ENCODE measurements at regions not wholly inside any gene's neighbourhood (a gene's known extent, or its start where the extent isn't known, plus 50 kb on each side); places are given as distances from the start of the nearest gene placed in this dataset.

- DNase-seq, result peak; percentile 69 to 92 (median 86)
- H3K36me3 ChIP-seq (replicated peaks in 1 of 2; ENCODE audit: control insufficient read depth in 1 of 2, insufficient read depth in 2 of 2, low read length in 2 of 2), result no peaks in the 10 kb centered on the region
- H3K9me3 Mint-ChIP-seq, result peaks cover 0 to 12% (median 2%) of the 10 kb centered on the region in 7 donors
- H3K36me3 Mint-ChIP-seq, result peaks cover 0 to 2% of the 10 kb centered on the region in 2 donors
- H3K27ac ChIP-seq (ENCODE audit: low read depth in 1 of 2, low read length in 2 of 2), result peak overlapping the region in 1 of 2 donors; percentile 55
- no peak overlapping the region for H3K4me3 Mint-ChIP-seq
- peak overlapping the region; percentile 79 to 93 (median 87) for H3K27ac Mint-ChIP-seq
- H3K4me2 ChIP-seq (replicated peaks; ENCODE audit: extremely low read depth, low read length, poor library complexity, severe bottlenecking), result peak overlapping the region; percentile 15
- no peaks in the 10 kb centered on the region for H3K27me3 ChIP-seq (ENCODE audit: control insufficient read depth in 2 of 2, insufficient read depth in 2 of 2, low read length in 2 of 2)
- H4K20me1 ChIP-seq (ENCODE audit: insufficient read depth, low read length), result no peaks in the 10 kb centered on the region
- no peaks in the 10 kb centered on the region for H3K79me2 ChIP-seq (ENCODE audit: insufficient read depth, low read length)
- peaks cover 33 to 41% of the 10 kb centered on the region in 2 donors for H3K4me1 ChIP-seq (ENCODE audit: control insufficient read depth in 1 of 2, insufficient read depth in 2 of 2, low read length in 2 of 2)
- TF ChIP-seq CTCF (IDR thresholded peaks at IDR 0.05), result no peak
- H3K4me1 Mint-ChIP-seq, result peaks cover 38% of the 10 kb centered on the region
- H3K9me3 ChIP-seq (replicated peaks in 1 of 2; ENCODE audit: control insufficient read depth in 1 of 2, insufficient read depth in 1 of 2, low read length in 2 of 2), result no peaks in the 10 kb centered on the region
- H3K27me3 Mint-ChIP-seq (ENCODE audit: low read depth in 3 of 3), result peaks cover 0 to 1% (median 0%) of the 10 kb centered on the region in 3 donors
- H2AFZ ChIP-seq (ENCODE audit: insufficient read depth, low read depth, low read length, poor library complexity, severe bottlenecking), result no peak overlapping the region
- no peak overlapping the region for H3K4me3 ChIP-seq (replicated peaks in 1 of 3; ENCODE audit: low read depth in 2 of 3, low read length in 3 of 3)
- intact Hi-C loops (cut with micrococcal nuclease), result no loop called here
- no peak overlapping the region for H3K9ac ChIP-seq (ENCODE audit: insufficient read depth, low read length, poor library complexity, severe bottlenecking)
Measured at GRCh38 chr1:96362623-96363022, 359.0 kb upstream of the PTBP2 start.

GRCh38 chr1:96363826-96364225 lies 357.8 kb upstream of the PTBP2 start:
- H3K4me3 Mint-ChIP-seq, result no peak overlapping the region
- H2AFZ ChIP-seq (ENCODE audit: insufficient read depth, low read depth, low read length, poor library complexity, severe bottlenecking), result no peak overlapping the region
- H3K4me1 ChIP-seq (ENCODE audit: control insufficient read depth in 1 of 2, insufficient read depth in 2 of 2, low read length in 2 of 2), result peaks cover 33 to 41% of the 10 kb centered on the region in 2 donors
- peak overlapping the region in 2 of 7 donors; percentile 11 to 86 for H3K27ac Mint-ChIP-seq
- no peak for DNase-seq
- TF ChIP-seq CTCF (IDR thresholded peaks at IDR 0.05), result no peak
- H3K36me3 Mint-ChIP-seq, result peaks cover 0 to 2% of the 10 kb centered on the region in 2 donors
- WGBS (ENCODE audit: insufficient coverage), result no CpG with 5 or more reads among the region's 2 CpGs
- H3K27ac ChIP-seq (ENCODE audit: low read depth in 1 of 2, low read length in 2 of 2), result no peak overlapping the region
- peaks cover 38% of the 10 kb centered on the region for H3K4me1 Mint-ChIP-seq
- peaks cover 0 to 3% (median 0%) of the 10 kb centered on the region in 3 donors for H3K27me3 Mint-ChIP-seq (ENCODE audit: low read depth in 3 of 3)
- H3K4me2 ChIP-seq (replicated peaks; ENCODE audit: extremely low read depth, low read length, poor library complexity, severe bottlenecking), result no peak overlapping the region
- intact Hi-C loops (cut with micrococcal nuclease), result no loop called here
- no peak overlapping the region for H3K4me3 ChIP-seq (replicated peaks in 1 of 3; ENCODE audit: low read depth in 2 of 3, low read length in 3 of 3)
- H3K36me3 ChIP-seq (replicated peaks in 1 of 2; ENCODE audit: control insufficient read depth in 1 of 2, insufficient read depth in 2 of 2, low read length in 2 of 2), result no peaks in the 10 kb centered on the region
- no peak overlapping the region for H3K9ac ChIP-seq (ENCODE audit: insufficient read depth, low read length, poor library complexity, severe bottlenecking)
- no peaks in the 10 kb centered on the region for H3K79me2 ChIP-seq (ENCODE audit: insufficient read depth, low read length)
- no peaks in the 10 kb centered on the region for H3K27me3 ChIP-seq (ENCODE audit: control insufficient read depth in 2 of 2, insufficient read depth in 2 of 2, low read length in 2 of 2)
- H3K9me3 ChIP-seq (replicated peaks in 1 of 2; ENCODE audit: control insufficient read depth in 1 of 2, insufficient read depth in 1 of 2, low read length in 2 of 2), result no peaks in the 10 kb centered on the region
- H3K9me3 Mint-ChIP-seq, result peaks cover 0 to 8% (median 2%) of the 10 kb centered on the region in 7 donors
- H4K20me1 ChIP-seq (ENCODE audit: insufficient read depth, low read length), result no peaks in the 10 kb centered on the region

All from CD14-positive monocyte (primary cell).